LNCaP clone FGC (cell line): ENCODE measurements at regions not wholly inside any gene's neighbourhood (a gene's known extent, or its start where the extent isn't known, plus 50 kb on each side); places are given as distances from the start of the nearest gene placed in this dataset.

Source experiments
- DNase-seq: peaks from one replicate; pipeline ENCODE4 v3.0.0-alpha.2; 2011; ENCODE audit warnings: low read depth
- H3K4me3 ChIP-seq: 2 replicates; pipeline ENCODE4 v1.5.1; 2011; ENCODE audit warnings: mild to moderate bottlenecking, low read depth, low read length, control low read depth
- CTCF ChIP-seq: IDR thresholded peaks from 2 replicates; pipeline ENCODE4 v1.5.1; 2012; ENCODE audit warnings: mild to moderate bottlenecking; ENCODE audit not compliant: control insufficient read depth, insufficient read depth; ENCODE audit errors: extremely low read depth

- TF ChIP-seq CTCF: no peak
- H3K4me3 ChIP-seq: no peak overlapping the region
- no peak for DNase-seq
Observed at GRCh38 chr4:11919316-11919715, 490.6 kb upstream of the HS3ST1 start.

GRCh38 chr4:11914406-11914805 lies 485.7 kb upstream of the HS3ST1 start:
- no peak overlapping the region for H3K4me3 ChIP-seq
- DNase-seq: no peak
- TF ChIP-seq CTCF: no peak

GRCh38 chr4:11912886-11913285 lies 484.2 kb upstream of the HS3ST1 start:
- TF ChIP-seq CTCF: no peak
- H3K4me3 ChIP-seq: no peak overlapping the region
- no peak for DNase-seq

- H3K4me3 ChIP-seq: no peak overlapping the region
Observed at GRCh38 chr4:11910812-11911211, 482.1 kb upstream of the HS3ST1 start.

GRCh38 chr4:11908712-11909111 lies 480.0 kb upstream of the HS3ST1 start:
- no peak for DNase-seq
- H3K4me3 ChIP-seq: no peak overlapping the region
- TF ChIP-seq CTCF: no peak

More at GRCh38 chr4:11910812-11911211, 482.1 kb upstream of the HS3ST1 start:
- no peak for DNase-seq
- TF ChIP-seq CTCF: no peak

- no peak overlapping the region for H3K4me3 ChIP-seq
- DNase-seq: no peak
- no peak for TF ChIP-seq CTCF
Observed at GRCh38 chr4:11908205-11908604, 479.5 kb upstream of the HS3ST1 start.
